Esophagus squamous epithelium (tissue), 4 donors: ENCODE measurements at regions not wholly inside any gene's neighbourhood (a gene's known extent, or its start where the extent isn't known, plus 50 kb on each side); places are given as distances from the start of the nearest gene placed in this dataset.

Experiments
- POLR2A ChIP-seq, 4 donors: fragments of 450-650 bp; IDR thresholded peaks; one replicate each; pipeline ENCODE4 v1.6.1; 2017; ENCODE audit warnings: antibody characterized with exemption in 4 of 4, mild to moderate bottlenecking in 4 of 4, moderate library complexity in 3 of 4
- TF ChIP-seq, protein P1 (sequence below), 6 experiments: fragments of 450-650 bp in 4 of 6; fragments of 200-600 bp in 2 of 6; sonication (generic) in 2 of 6; IDR thresholded peaks; one replicate each; pipeline ENCODE4 v1.5.1; 2016 to 2019; ENCODE audit warnings: antibody characterized with exemption in 6 of 6, mild to moderate bottlenecking in 4 of 6, moderate library complexity in 4 of 6

DNA sequence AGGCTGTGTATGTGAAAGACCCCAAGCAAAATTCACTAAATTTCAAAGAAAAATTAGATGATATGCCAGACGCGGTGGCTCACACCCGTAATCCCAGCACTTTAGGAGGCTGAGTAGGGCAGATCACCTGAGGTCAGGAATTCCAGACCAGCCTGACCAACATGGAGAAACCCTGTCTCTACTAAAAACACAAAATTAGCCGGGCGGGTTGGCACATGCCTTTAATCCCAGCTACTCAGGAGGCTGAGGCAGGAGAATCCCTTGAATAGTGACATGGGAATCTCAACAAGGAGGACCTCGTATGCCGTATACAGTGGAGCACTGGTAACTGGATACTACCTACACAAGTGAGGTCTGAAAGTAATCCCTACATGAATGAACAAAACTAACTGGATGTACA is 92.7 kb upstream of the JARID2 start:
- TF ChIP-seq, protein P1, sequence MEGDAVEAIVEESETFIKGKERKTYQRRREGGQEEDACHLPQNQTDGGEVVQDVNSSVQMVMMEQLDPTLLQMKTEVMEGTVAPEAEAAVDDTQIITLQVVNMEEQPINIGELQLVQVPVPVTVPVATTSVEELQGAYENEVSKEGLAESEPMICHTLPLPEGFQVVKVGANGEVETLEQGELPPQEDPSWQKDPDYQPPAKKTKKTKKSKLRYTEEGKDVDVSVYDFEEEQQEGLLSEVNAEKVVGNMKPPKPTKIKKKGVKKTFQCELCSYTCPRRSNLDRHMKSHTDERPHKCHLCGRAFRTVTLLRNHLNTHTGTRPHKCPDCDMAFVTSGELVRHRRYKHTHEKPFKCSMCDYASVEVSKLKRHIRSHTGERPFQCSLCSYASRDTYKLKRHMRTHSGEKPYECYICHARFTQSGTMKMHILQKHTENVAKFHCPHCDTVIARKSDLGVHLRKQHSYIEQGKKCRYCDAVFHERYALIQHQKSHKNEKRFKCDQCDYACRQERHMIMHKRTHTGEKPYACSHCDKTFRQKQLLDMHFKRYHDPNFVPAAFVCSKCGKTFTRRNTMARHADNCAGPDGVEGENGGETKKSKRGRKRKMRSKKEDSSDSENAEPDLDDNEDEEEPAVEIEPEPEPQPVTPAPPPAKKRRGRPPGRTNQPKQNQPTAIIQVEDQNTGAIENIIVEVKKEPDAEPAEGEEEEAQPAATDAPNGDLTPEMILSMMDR (IDR thresholded peaks at IDR 0.05) = no peak
- no peak for TF ChIP-seq POLR2A (IDR thresholded peaks at IDR 0.05)
